HL-60 (cell line): ENCODE measurements at regions not wholly inside any gene's neighbourhood (a gene's known extent, or its start where the extent isn't known, plus 50 kb on each side); places are given as distances from the start of the nearest gene placed in this dataset.

Experiments
- DNase-seq, 2 experiments: peaks; one replicate each; pipeline ENCODE4 v3.0.0-alpha.2; 2010 to 2020; ENCODE audit warnings: low read depth in 1 of 2, low spot score in 1 of 2
- H3K27ac ChIP-seq: fragments of 250-450 bp; sonication (Bioruptor Pico); replicated peaks from 2 replicates; pipeline ENCODE4 v1.5.1; 2020; ENCODE audit warnings: mild to moderate bottlenecking, moderate library complexity
- H3K27me3 ChIP-seq: fragments of 250-450 bp; sonication (Bioruptor Pico); 2 replicates; pipeline ENCODE4 v1.5.1; 2021; ENCODE audit warnings: mild to moderate bottlenecking, moderate library complexity; ENCODE audit not compliant: insufficient read depth, poor library complexity, severe bottlenecking
- H3K4me3 ChIP-seq: replicated peaks from 2 replicates; pipeline ENCODE4 v1.5.1; 2011; ENCODE audit warnings: mild to moderate bottlenecking, control low read depth, low read length; ENCODE audit not compliant: insufficient read depth
- CTCF ChIP-seq: IDR thresholded peaks from one replicate; pipeline ENCODE4 v1.5.1; 2011; ENCODE audit warnings: low read length, control low read depth, inconsistent platforms; ENCODE audit not compliant: insufficient read depth
- GABPA ChIP-seq: IDR thresholded peaks from 2 replicates; pipeline ENCODE4 v1.6.1; 2012; ENCODE audit warnings: low read depth
- POLR2AphosphoS5 ChIP-seq: IDR thresholded peaks from 2 replicates; pipeline ENCODE4 v1.6.1; 2012; ENCODE audit warnings: low read depth
- REST ChIP-seq: IDR thresholded peaks from 2 replicates; pipeline ENCODE4 v1.6.1; 2012; ENCODE audit warnings: low read depth; ENCODE audit not compliant: insufficient replicate concordance
- SPI1 ChIP-seq: IDR thresholded peaks from 2 replicates; pipeline ENCODE4 v1.6.1; 2012; ENCODE audit warnings: low read depth, mild to moderate bottlenecking, borderline replicate concordance

- Histone ChIP-seq H3K27me3 (no peaks in the 10 kb centered on the region), H3K27ac (no peak overlapping the region), H3K4me3 (no peak overlapping the region)
- TF ChIP-seq SPI1 (no peak), POLR2AphosphoS5 (no peak), CTCF (no peak), GABPA (no peak), REST (no peak)
- DNase-seq = no peak
These were observed 153.6 kb upstream of the STX18 start for GRCh38 chr4:4695497-4695896.

GRCh38 chr4:4694827-4695226, 153.0 kb upstream of the STX18 start:
- H3K27ac ChIP-seq = no peak overlapping the region
- no peaks in the 10 kb centered on the region for H3K27me3 ChIP-seq
- H3K4me3 ChIP-seq = no peak overlapping the region
- DNase-seq = no peak
- TF ChIP-seq GABPA = no peak
- TF ChIP-seq SPI1 = no peak
- TF ChIP-seq POLR2AphosphoS5 = no peak
- no peak for TF ChIP-seq REST
- no peak for TF ChIP-seq CTCF

GRCh38 chr4:4694296-4694772, 152.5 kb upstream of the STX18 start:
- no peak overlapping the region for H3K27ac ChIP-seq
- H3K4me3 ChIP-seq = no peak overlapping the region
- no peaks in the 10 kb centered on the region for H3K27me3 ChIP-seq
- TF ChIP-seq CTCF = no peak
- TF ChIP-seq REST = no peak
- no peak for TF ChIP-seq GABPA
- TF ChIP-seq SPI1 = no peak
- no peak for TF ChIP-seq POLR2AphosphoS5
- no peak for DNase-seq
